Thoracic aorta (tissue), 2 donors: ENCODE measurements at regions not wholly inside any gene's neighbourhood (a gene's known extent, or its start where the extent isn't known, plus 50 kb on each side); places are given as distances from the start of the nearest gene placed in this dataset.

ENCODE experiments used
- ATAC-seq: fragments of 150-250 bp; one replicate; pipeline ENCODE4 v1.8.0; 2017; ENCODE audit warnings: low read depth; ENCODE audit not compliant: insufficient number of reproducible peaks, low FRiP score
- DNase-seq: peaks from one replicate; pipeline ENCODE4 v3.0.0-alpha.2; 2020; ENCODE audit warnings: low spot score
- H3K27ac ChIP-seq, 2 donors: fragments of 200-600 bp; sonication (generic); 1 replicate in 1 of 2; 2 replicates in 1 of 2; pipeline ENCODE4 v1.5.1; 2016; ENCODE audit warnings: mild to moderate bottlenecking in 2 of 2, moderate library complexity in 2 of 2
- H3K27me3 ChIP-seq: fragments of 200-600 bp; sonication (generic); replicated peaks from 2 replicates; pipeline ENCODE4 v1.6.0; 2016; ENCODE audit warnings: mild to moderate bottlenecking; ENCODE audit not compliant: insufficient read depth
- H3K36me3 ChIP-seq: fragments of 200-600 bp; sonication (generic); one replicate; pipeline ENCODE4 v1.5.1; 2016
- H3K4me1 ChIP-seq, 2 donors: fragments of 200-600 bp; sonication (generic); 1 replicate in 1 of 2; 2 replicates in 1 of 2; pipeline versions ENCODE4 v1.5.1 to v1.6.0; 2016; ENCODE audit warnings: low read depth in 2 of 2, mild to moderate bottlenecking in 1 of 2; ENCODE audit not compliant: control insufficient read depth in 1 of 2
- H3K4me3 ChIP-seq: fragments of 200-600 bp; sonication (generic); 2 replicates; pipeline ENCODE4 v1.5.1; 2016; ENCODE audit warnings: mild to moderate bottlenecking
- H3K9me3 ChIP-seq: fragments of 200-600 bp; sonication (generic); 2 replicates; pipeline ENCODE4 v1.5.1; 2016
- CTCF ChIP-seq: fragments of 200-600 bp; sonication (generic); IDR thresholded peaks from one replicate; pipeline ENCODE4 v1.5.1; 2019; ENCODE audit warnings: antibody characterized with exemption

- Histone ChIP-seq H3K36me3 (no peaks in the 10 kb centered on the region), H3K4me3 (no peak overlapping the region), H3K27me3 (no peaks in the 10 kb centered on the region), H3K27ac (no peak overlapping the region), H3K4me1 (no peaks in the 10 kb centered on the region), H3K9me3 (no peaks in the 10 kb centered on the region)
- no peak for TF ChIP-seq CTCF
- ATAC-seq (no peak), DNase-seq (no peak)
Observed at GRCh38 chr20:7415427-7415826, 524.8 kb downstream of the HAO1 start.

DNA sequence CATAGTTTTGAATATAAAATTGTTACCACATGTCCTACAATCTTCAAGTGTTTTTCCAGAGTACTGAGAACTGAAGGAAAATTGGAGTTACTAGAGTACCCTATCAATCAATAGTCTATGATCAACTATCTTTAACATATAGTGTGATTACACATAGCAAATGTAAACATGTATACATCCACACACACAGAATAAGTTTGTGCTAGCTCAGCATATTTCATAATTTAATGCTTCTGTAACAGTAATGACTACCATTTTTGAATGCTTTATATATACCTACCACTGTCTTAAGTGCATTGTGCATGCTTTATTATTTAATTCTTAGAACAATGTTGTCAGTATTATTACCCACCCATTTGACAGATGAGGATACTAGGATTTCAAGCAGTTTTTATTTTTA lies 523.9 kb downstream of the HAO1 start:
- DNase-seq, result no peak

GRCh38 chr20:7420345-7420744 lies 519.9 kb downstream of the HAO1 start:
- H3K36me3 ChIP-seq, result no peaks in the 10 kb centered on the region
- H3K27me3 ChIP-seq, result no peaks in the 10 kb centered on the region
- TF ChIP-seq CTCF, result no peak
- no peak overlapping the region for H3K4me3 ChIP-seq
- no peak for ATAC-seq
- H3K9me3 ChIP-seq, result no peaks in the 10 kb centered on the region
- no peak for DNase-seq
- no peaks in the 10 kb centered on the region for H3K4me1 ChIP-seq
- H3K27ac ChIP-seq, result no peak overlapping the region

More for the DNA sequence above, 523.9 kb downstream of the HAO1 start:
- no peak overlapping the region for H3K27ac ChIP-seq
- H3K36me3 ChIP-seq, result no peaks in the 10 kb centered on the region
- no peaks in the 10 kb centered on the region for H3K9me3 ChIP-seq
- no peaks in the 10 kb centered on the region for H3K4me1 ChIP-seq
- no peak for TF ChIP-seq CTCF
- no peak for ATAC-seq
- no peaks in the 10 kb centered on the region for H3K27me3 ChIP-seq
- H3K4me3 ChIP-seq, result no peak overlapping the region

DNA sequence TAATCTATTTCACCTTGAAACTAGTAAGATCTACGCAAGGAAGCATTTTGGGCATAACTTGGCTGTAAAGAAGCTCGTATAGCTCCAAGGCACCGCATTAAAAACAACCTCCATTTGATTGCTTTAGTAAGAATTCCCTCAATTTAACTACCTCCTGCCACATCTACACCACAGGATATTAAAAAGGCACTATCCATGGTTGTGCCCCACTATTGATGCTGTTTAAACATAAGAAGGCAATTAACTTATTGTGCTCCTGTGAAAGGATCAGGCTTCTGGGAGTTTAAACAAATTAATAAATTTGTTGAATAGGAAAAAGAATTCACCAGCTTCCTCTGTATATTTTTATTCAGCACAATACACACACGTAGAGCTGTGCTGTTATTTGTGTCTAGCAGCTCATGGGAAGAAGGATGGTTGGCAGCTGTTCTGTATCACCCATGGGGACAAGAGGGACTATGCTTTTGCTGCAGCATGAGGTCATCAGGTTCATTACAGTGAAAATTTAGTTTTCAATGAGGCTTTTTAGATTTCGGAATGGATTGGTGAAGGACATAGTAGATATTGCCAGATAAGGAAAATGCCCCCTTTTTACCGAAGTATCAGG lies 513.3 kb downstream of the HAO1 start:
- H3K27ac ChIP-seq, result no peak overlapping the region
- H3K9me3 ChIP-seq, result no peaks in the 10 kb centered on the region
- no peaks in the 10 kb centered on the region for H3K27me3 ChIP-seq
- no peaks in the 10 kb centered on the region for H3K36me3 ChIP-seq
- no peak overlapping the region for H3K4me3 ChIP-seq
- TF ChIP-seq CTCF, result no peak
- no peak for ATAC-seq
- H3K4me1 ChIP-seq, result no peaks in the 10 kb centered on the region
- no peak for DNase-seq

DNA sequence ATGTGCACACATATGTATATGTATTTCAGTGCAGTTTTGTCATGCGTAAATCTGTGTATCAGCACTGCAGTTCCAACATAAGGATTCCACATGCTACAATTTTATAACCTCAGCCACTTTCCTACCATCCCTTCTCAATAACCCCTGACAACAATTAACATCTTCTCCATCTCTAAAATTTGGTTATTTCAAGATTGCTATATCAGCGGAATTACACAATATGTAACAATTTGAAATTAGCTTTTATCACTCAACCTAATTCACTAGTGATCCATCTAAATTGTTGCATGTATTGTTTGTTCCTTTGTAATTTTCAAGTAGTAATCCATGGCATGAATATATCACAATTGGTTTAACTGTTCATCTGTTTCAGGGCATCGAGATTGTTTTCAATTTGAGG lies 511.3 kb downstream of the HAO1 start:
- Histone ChIP-seq H3K27ac (no peak overlapping the region), H3K9me3 (no peaks in the 10 kb centered on the region), H3K4me1 (no peaks in the 10 kb centered on the region), H3K27me3 (no peaks in the 10 kb centered on the region), H3K4me3 (no peak overlapping the region), H3K36me3 (no peaks in the 10 kb centered on the region)
- DNase-seq (no peak), ATAC-seq (no peak)
- TF ChIP-seq CTCF, result no peak
